Mucosa of descending colon (tissue), 3 donors: ENCODE measurements at regions not wholly inside any gene's neighbourhood (a gene's known extent, or its start where the extent isn't known, plus 50 kb on each side); places are given as distances from the start of the nearest gene placed in this dataset.
A peak's percentile ranks its signal among the peaks of the same experiment; 100 is the strongest.
"Not testable (repeated sequence)": the region's sequence is repeated elsewhere in the genome, so short reads cannot be mapped to it uniquely, and the experiment has no call there.

Source experiments
- ATAC-seq: fragments of 200-7000 bp; cut with Tn5 transposase; one replicate; pipeline ENCODE4 v1.9.1; 2020; ENCODE audit warnings: mild to moderate bottlenecking, moderate library complexity
- DNase-seq, 3 donors: peaks; one replicate each; pipeline ENCODE4 v3.0.0-alpha.2; 2020
- H3K36me3 ChIP-seq: fragments of 200-600 bp; one replicate; pipeline ENCODE4 v1.8.0; 2021; ENCODE audit warnings: low read depth, mild to moderate bottlenecking
- H3K4me1 ChIP-seq: fragments of 200-600 bp; one replicate; pipeline ENCODE4 v1.8.0; 2021; ENCODE audit warnings: low read depth, mild to moderate bottlenecking
- H3K4me3 ChIP-seq: fragments of 200-600 bp; one replicate; pipeline ENCODE4 v1.8.0; 2021; ENCODE audit warnings: mild to moderate bottlenecking
- H3K9me3 ChIP-seq: fragments of 200-600 bp; one replicate; pipeline ENCODE4 v1.8.0; 2021; ENCODE audit warnings: mild to moderate bottlenecking
- intact Hi-C, 2 donors: fragments of 100-400 bp; cut with DNase I in 1 of 2; cut with micrococcal nuclease in 1 of 2; formaldehyde crosslinking; loops; one replicate each; pipeline versions ENCODE4 v1.11.0 to v1.11.1; 2022; cut with DNase I, micrococcal nuclease
- TF ChIP-seq, protein P1 (sequence below): fragments of 200-600 bp; IDR thresholded peaks from one replicate; pipeline ENCODE4 v1.8.0; 2022; ENCODE audit warnings: antibody characterized with exemption, mild to moderate bottlenecking
- donor health status: DM: no; HTN: no; CAD: no; lungs with moderate emphysema.
- donor health status: DM: no; HTN: no; CAD: no.
- donor health status: DM: no; HTN: yes; CAD: no.

DNA sequence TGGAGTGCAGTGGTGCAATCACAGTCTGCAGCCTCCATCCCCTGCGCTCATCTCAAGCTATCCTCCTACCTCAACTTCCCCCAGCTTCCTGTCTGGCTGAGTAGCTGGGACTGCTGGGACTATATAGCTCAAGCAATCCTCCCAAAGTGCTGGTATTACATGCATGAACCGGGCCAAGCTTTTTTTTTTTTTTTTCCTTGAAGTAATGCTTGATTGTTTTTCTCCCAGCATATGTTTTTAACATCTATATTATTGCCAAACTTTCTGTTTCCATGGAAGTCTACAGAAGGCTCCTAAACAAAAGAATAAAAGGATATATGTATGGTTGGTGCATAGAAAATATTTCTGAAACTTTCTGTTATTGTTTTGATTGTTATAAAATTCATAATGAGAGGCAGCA lies 853.6 kb downstream of the KCNA4 start:
- TF ChIP-seq, protein P1, sequence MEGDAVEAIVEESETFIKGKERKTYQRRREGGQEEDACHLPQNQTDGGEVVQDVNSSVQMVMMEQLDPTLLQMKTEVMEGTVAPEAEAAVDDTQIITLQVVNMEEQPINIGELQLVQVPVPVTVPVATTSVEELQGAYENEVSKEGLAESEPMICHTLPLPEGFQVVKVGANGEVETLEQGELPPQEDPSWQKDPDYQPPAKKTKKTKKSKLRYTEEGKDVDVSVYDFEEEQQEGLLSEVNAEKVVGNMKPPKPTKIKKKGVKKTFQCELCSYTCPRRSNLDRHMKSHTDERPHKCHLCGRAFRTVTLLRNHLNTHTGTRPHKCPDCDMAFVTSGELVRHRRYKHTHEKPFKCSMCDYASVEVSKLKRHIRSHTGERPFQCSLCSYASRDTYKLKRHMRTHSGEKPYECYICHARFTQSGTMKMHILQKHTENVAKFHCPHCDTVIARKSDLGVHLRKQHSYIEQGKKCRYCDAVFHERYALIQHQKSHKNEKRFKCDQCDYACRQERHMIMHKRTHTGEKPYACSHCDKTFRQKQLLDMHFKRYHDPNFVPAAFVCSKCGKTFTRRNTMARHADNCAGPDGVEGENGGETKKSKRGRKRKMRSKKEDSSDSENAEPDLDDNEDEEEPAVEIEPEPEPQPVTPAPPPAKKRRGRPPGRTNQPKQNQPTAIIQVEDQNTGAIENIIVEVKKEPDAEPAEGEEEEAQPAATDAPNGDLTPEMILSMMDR = no peak
- ATAC-seq (no peak), DNase-seq (no peak)
- no peak overlapping the region for H3K4me3 ChIP-seq
- H3K9me3 ChIP-seq = no peaks in the 10 kb centered on the region
- no peaks in the 10 kb centered on the region for H3K36me3 ChIP-seq
- intact Hi-C loops = loop anchor here in 1 of 2 donors (10.0 kb wide), 1 partner anchor 1468 kb away; no protein-coding TSS in a partner anchor
- no peaks in the 10 kb centered on the region for H3K4me1 ChIP-seq

DNA sequence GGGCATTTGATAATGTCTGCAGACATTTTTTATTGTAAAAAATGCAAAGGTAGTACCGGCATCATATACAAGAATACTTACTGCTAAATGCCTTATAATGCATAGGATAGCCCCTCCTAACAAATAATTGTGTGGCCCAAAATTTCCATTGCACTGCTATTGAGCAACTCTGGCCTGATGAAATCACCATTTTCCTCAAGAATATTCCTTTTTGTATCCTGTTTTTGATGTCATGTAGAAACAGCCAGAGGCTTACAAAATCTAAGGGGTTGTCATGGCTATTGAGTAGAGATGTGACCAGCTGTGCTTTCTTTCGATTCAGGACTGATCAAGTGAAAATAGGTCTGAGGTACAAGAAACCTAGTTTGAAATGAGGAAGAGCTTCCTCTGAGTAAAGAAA lies 854.3 kb downstream of the KCNA4 start:
- no peaks in the 10 kb centered on the region for H3K36me3 ChIP-seq
- intact Hi-C loops = loop anchor here in 1 of 2 donors (10.0 kb wide), 1 partner anchor 1468 kb away; no protein-coding TSS in a partner anchor
- H3K4me1 ChIP-seq = no peaks in the 10 kb centered on the region
- no peak for DNase-seq
- no peak overlapping the region for H3K4me3 ChIP-seq
- ATAC-seq = no peak
- TF ChIP-seq, protein P1 = no peak
- no peaks in the 10 kb centered on the region for H3K9me3 ChIP-seq

DNA sequence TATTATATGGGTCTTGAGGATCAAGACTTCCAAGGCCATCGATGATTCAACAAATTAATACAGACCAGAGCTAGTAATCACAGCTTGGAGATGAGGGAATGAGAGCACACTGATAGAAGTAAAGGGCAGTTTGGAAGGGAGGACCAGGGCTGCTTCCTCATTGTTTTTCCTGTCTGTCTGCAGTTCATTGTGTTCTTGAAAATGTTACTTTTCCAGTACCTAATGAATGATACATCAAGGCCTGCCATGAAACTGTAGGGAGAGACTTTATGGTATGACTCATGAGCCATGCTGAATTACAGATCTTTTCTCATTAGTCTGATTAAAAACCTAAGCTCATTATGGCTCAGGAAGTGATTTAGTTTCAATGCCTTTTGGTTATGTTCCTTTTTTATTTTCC lies 855.6 kb downstream of the KCNA4 start:
- TF ChIP-seq, protein P1 = no peak
- ATAC-seq = no peak
- Histone ChIP-seq H3K36me3 (no peaks in the 10 kb centered on the region), H3K9me3 (no peaks in the 10 kb centered on the region), H3K4me1 (no peaks in the 10 kb centered on the region), H3K4me3 (no peak overlapping the region)
- intact Hi-C loops = loop anchor here in 1 of 2 donors (10.0 kb wide), 1 partner anchor 1466 kb away; no protein-coding TSS in a partner anchor
- no peak for DNase-seq

DNA sequence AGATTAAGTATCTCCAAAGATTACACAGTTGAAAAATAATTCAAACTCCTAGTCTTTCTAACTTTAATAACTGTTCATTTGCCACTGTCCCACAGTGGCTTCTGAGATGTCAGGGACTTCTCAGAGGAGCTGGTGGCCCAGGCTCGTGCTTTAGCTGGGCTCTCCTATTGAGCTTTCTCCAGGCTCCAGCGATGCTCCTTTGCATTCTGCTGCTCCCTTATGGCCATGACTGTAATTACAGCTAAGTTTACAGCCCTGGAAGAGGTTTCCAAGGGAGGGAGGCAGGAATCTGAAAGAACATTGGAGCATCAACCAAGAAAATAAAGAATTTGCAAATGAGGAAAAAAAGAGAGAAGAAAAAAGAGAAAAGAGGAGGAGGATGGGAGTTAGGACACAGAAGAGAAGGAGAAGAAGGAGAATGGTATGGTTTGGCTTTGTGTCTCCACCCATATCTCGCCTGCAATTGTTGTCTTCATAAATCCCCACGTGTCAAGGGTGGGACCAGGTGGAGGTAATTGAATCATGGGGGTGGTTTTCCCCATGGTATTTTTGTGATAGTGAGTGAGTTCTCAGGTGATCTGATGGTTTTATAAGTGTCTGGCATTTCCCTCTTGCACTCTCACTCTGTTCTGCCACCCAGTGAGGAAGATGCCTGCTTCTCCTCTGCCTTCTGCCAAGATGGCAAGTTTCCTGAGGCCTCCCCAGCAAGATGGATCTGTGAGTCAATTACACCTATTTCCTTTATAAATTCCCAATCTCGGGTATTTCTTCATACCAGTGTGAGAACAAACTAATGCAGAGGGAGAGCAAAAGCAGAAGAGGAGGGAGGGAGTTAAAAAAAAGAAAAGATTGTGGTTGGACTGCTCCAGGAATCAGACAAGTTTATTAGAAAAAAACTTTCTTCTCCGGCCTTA lies 857.0 kb downstream of the KCNA4 start:
- Histone ChIP-seq H3K4me1 (no peaks in the 10 kb centered on the region), H3K9me3 (no peaks in the 10 kb centered on the region), H3K36me3 (no peaks in the 10 kb centered on the region), H3K4me3 (no peak overlapping the region)
- intact Hi-C loops = loop anchor here in 1 of 2 donors (10.0 kb wide), 1 partner anchor 1465 kb away; no protein-coding TSS in a partner anchor
- DNase-seq (peak in 2 of 3 donors; percentile 29 to 52), ATAC-seq (peak; percentile 92)
- TF ChIP-seq, protein P1 = no peak

DNA sequence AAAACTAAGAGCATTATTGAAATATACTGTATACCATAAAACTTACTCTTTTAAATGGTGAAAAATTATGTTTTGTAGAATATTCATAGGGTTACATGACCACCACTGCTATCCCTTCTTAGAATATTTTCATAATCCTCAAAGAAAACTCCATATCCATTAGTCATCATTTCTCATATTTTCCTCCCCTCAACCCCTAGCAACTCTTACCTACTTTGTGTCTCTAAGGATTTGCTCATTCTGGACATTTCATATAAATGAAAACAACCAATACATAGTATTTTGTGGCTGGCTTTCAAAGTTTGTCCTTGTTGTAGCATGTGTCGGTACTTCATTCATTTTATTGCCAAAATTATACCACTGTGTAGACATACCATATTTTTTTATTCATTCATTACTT lies 863.8 kb downstream of the KCNA4 start:
- ATAC-seq (no peak), DNase-seq (no peak)
- intact Hi-C loops = no loop called here
- Histone ChIP-seq H3K4me3 (no peak overlapping the region), H3K9me3 (no peaks in the 10 kb centered on the region), H3K36me3 (no peaks in the 10 kb centered on the region), H3K4me1 (no peaks in the 10 kb centered on the region)
- TF ChIP-seq, protein P1 = no peak

DNA sequence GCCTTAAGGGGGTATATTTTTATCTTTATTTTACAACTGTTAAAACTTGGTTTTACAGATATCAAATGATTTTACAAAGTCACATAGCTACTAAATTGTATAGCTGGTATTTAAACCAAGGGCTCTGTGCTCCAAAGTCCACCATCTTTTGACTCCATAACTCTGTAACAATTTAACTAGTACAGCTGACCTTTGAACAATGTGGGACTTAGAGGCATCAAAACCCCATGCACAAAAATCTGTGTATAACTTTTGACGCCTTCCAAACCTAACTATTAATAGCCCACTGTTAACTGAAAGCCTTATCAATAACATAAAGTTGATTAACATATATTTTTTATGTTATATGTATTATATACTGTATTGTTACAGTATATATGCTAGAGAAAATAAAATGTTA lies 874.3 kb downstream of the KCNA4 start:
- H3K36me3 ChIP-seq, H3K4me3 ChIP-seq, H3K4me1 ChIP-seq, H3K9me3 ChIP-seq, intact Hi-C loops: not testable (repeated sequence)
- DNase-seq = peak in 1 of 3 donors; percentile 8
- ATAC-seq = peak; percentile 92
